GM12801 (cell line): ENCODE measurements at regions not wholly inside any gene's neighbourhood (a gene's known extent, or its start where the extent isn't known, plus 50 kb on each side); places are given as distances from the start of the nearest gene placed in this dataset.

Experiments used
- TF ChIP-seq, protein P1 (sequence below): IDR thresholded peaks from one replicate; pipeline ENCODE4 v1.5.1; 2011; ENCODE audit warnings: control low read depth; ENCODE audit not compliant: insufficient read length; ENCODE audit errors: extremely low read depth

DNA sequence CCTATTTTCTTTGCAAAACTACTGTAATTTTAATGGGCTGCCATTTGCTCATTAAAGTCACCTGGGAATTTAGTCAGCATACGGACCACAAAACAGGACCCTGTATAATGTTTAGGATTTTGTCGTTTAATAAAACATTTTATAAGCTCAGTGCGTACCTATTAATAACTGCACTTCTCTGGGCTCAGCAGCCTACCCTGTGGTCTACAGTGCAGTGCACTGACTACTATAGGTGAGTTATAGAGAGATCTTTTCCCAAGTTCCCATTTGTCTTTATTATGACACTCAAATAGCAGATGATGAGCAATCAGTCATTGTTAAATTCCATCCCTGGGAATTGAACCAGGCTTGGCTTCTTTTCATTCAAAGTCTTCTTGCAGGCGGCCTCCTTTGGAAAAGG is 433.4 kb upstream of the NFE2L3 start:
- TF ChIP-seq, protein P1, sequence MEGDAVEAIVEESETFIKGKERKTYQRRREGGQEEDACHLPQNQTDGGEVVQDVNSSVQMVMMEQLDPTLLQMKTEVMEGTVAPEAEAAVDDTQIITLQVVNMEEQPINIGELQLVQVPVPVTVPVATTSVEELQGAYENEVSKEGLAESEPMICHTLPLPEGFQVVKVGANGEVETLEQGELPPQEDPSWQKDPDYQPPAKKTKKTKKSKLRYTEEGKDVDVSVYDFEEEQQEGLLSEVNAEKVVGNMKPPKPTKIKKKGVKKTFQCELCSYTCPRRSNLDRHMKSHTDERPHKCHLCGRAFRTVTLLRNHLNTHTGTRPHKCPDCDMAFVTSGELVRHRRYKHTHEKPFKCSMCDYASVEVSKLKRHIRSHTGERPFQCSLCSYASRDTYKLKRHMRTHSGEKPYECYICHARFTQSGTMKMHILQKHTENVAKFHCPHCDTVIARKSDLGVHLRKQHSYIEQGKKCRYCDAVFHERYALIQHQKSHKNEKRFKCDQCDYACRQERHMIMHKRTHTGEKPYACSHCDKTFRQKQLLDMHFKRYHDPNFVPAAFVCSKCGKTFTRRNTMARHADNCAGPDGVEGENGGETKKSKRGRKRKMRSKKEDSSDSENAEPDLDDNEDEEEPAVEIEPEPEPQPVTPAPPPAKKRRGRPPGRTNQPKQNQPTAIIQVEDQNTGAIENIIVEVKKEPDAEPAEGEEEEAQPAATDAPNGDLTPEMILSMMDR, result no peak

DNA sequence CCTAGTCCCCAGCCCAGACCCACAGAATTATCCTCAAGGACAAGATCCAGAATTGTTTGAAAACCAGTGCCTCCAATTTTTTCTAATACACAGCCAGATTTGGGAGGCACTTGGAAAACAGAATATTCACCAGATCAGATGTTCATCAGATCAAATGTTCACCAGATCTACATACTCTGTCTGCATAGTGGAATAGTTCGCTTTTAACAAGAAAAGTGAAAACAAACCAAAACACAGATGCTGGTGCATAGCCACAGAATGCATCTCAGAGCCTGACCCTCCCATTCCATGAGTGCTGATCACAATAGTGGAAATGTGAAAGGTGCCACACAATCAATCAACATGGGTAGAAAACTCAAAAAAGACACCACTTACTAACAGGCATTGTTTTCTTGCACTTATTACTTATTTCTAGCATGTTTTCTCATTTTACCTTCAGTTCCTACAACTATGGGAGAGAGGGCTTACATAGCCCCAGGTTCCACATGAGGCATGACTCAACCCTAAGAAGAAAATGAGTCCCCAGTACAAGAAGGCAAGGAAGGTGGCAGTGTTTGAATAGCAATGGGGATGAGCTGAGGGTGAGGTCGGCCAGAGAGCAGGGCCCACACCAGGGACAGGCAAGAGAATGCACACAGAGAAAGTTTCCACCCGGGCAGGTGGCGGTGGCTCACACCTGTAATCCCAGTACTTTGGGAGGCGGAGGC is 432.7 kb upstream of the NFE2L3 start:
- TF ChIP-seq, protein P1, result no peak

DNA sequence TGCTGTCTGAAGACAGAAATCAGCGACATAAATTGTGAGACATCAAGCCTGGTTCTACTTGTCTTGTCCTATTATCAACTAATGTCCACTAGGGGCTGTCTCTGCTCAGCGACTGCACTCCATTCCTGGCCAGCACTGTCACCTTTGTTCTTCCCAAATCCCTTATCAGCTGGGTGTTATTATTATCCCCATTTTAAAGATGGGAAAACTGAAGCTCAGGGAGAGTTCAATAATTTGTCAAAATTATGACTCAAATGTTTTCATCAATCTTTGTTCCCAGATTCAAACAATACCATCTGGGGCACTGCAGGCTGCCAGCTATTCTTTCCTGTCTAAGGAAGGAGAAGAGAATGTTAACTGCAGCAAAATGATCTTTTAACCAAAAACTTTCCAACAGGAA is 431.6 kb upstream of the NFE2L3 start:
- TF ChIP-seq, protein P1, result no peak

DNA sequence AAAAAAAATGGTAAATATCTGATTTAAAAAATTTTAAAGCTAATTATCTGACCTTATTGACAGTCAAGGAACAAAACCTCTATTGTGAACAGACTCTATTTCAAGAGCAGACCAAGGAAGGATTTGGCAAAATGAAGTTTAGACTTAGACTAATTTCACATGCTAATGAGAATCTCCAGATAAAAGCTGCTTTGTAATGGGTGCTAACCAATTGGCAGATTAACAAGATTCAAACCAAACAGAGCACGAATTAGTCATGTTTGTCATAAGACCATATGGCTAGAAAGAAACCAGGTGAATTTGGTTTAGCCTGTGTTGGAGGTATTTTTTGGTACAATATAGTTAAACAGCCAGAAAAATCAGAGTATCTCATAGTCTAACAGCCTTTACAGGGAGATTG is 429.1 kb upstream of the NFE2L3 start:
- TF ChIP-seq, protein P1, result no peak

DNA sequence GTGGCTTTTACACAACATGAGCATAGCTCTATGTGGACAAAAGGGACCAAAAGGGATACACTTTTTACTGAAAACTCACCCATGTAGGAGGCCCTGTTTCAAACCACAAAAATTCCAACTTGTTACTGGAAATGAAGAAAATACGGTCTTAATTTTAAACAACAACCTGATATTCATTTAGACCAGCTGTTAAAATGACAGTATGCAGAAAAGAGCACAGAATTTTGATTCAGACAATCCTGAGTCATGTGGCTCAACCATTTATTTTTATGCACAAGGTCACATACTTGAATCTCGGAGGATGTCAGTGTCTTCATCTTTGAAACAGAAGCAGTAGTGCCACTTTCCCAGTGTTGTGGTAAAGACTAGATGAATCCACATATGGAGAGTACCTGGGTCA is 426.5 kb upstream of the NFE2L3 start:
- TF ChIP-seq, protein P1, result no peak

DNA sequence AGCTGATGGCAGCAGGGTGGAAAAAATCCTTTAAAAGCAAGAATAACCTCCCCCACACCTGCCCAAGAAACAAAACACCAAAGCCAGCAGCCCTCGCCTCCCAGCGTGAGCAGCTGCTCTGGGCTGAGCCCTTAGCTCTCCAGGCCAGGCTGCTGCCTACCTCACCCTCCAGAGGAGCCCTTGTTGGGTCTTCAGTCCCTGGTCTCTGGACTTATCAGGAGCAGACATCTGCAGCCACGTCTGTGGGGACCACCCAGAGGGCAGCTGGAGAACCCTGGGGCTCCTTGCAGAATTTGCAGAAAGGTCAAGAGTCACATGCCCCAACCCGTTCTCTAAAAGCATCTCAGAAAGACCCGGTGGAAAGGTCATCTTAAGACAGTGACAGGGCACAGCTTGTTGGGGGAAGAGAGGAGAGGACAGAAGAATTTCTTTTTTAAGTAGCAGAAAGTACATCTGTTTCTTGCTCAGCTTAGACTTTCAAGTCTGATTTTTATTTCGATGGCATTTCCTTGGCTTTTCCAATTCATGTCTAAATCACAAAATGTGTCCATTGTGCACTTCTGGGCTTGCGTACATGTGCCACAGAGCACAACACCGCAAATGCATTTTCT is 425.7 kb upstream of the NFE2L3 start:
- TF ChIP-seq, protein P1, result no peak

DNA sequence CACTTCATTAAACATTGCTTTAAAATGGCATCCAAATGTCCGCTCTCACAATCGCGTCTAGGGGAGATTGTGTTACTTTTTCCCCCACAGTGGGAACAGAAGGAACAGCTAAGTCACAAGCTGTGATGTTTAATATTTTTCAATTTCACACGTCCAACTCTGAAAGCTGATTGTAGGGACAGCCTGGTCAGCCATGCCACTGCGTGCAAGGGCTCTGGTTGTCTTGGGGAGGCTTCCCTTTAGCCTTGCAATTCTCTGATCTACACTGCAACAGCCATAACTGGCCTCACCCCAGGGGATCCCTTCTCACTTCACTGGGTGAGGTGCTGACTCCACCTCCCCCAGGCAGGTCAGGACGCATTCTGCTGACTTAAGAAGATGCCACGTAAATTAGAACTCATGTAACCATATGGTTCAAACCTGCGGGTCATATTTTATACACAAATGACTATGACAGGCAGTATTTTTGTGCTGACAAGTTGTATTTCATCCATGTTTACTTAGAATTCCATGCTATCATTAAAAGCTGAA is 425.2 kb upstream of the NFE2L3 start:
- TF ChIP-seq, protein P1, result no peak
